AG09319 (cell line): ENCODE measurements at regions not wholly inside any gene's neighbourhood (a gene's known extent, or its start where the extent isn't known, plus 50 kb on each side); places are given as distances from the start of the nearest gene placed in this dataset.

Source experiments
- DNase-seq: peaks from one replicate; pipeline ENCODE4 v3.0.0-alpha.2; 2010; ENCODE audit warnings: low read depth; ENCODE audit errors: extremely low read depth
- CTCF ChIP-seq: IDR thresholded peaks from 2 replicates; pipeline ENCODE4 v1.5.1; 2011; ENCODE audit warnings: low read depth, mild to moderate bottlenecking, inconsistent platforms, low read length, moderate library complexity

GRCh38 chr6:4553387-4553786 lies 222.8 kb upstream of the CDYL start:
- DNase-seq: no peak
- TF ChIP-seq CTCF: no peak

GRCh38 chr6:4550227-4550597 lies 226.0 kb upstream of the CDYL start:
- DNase-seq: no peak
- TF ChIP-seq CTCF: no peak

- DNase-seq: no peak
- no peak for TF ChIP-seq CTCF
Measured at GRCh38 chr6:4549556-4550226, 226.5 kb upstream of the CDYL start.

GRCh38 chr6:4545893-4546292 lies 230.3 kb upstream of the CDYL start:
- TF ChIP-seq CTCF: no peak
- no peak for DNase-seq

GRCh38 chr6:4543596-4543995 lies 232.6 kb upstream of the CDYL start:
- TF ChIP-seq CTCF: no peak
- DNase-seq: no peak

GRCh38 chr6:4533576-4533975 lies 242.6 kb upstream of the CDYL start:
- no peak for DNase-seq
- no peak for TF ChIP-seq CTCF

GRCh38 chr6:4531406-4531805 lies 244.8 kb upstream of the CDYL start:
- TF ChIP-seq CTCF: no peak
- DNase-seq: no peak
